ENCODE measurements at regions not wholly inside any gene's neighbourhood (a gene's known extent, or its start where the extent isn't known, plus 50 kb on each side); places are given as distances from the start of the nearest gene placed in this dataset.

- WGBS, 3 donors, result 73 to 83% (median 80%) methylated on average over 11 of the region's 11 CpGs
- no peak overlapping the region for H3K27ac ChIP-seq (ENCODE audit: low read depth, low read length)
These were observed 86.7 kb upstream of the LINGO1 start for GRCh38 chr15:77719450-77719849.

GRCh38 chr15:77717333-77717990 is 84.8 kb upstream of the LINGO1 start:
- no peak overlapping the region for H3K27ac ChIP-seq (ENCODE audit: low read depth, low read length)
- 52 to 56% (median 53%) methylated on average over 13 to 14 of the region's 14 CpGs for WGBS, 3 donors

- 27 to 28% (median 28%) methylated on average over 14 of the region's 14 CpGs for WGBS, 3 donors
- H3K27ac ChIP-seq (ENCODE audit: low read depth, low read length), result no peak overlapping the region
These were observed 84.1 kb upstream of the LINGO1 start for GRCh38 chr15:77716632-77717332.

GRCh38 chr15:77715860-77716259 is 83.1 kb upstream of the LINGO1 start:
- H3K27ac ChIP-seq (ENCODE audit: low read depth, low read length), result no peak overlapping the region
- WGBS, 3 donors, result 77 to 85% (median 79%) methylated on average over 5 of the region's 5 CpGs

GRCh38 chr15:77715051-77715450 is 82.3 kb upstream of the LINGO1 start:
- WGBS, 3 donors, result 53 to 64% (median 55%) methylated on average over 6 of the region's 6 CpGs
- no peak overlapping the region for H3K27ac ChIP-seq (ENCODE audit: low read depth, low read length)

- WGBS, 3 donors, result 62 to 71% (median 62%) methylated on average over 13 of the region's 13 CpGs
- no peak overlapping the region for H3K27ac ChIP-seq (ENCODE audit: low read depth, low read length)
These were observed 81.8 kb upstream of the LINGO1 start for GRCh38 chr15:77714555-77714954.

GRCh38 chr15:77714023-77714422 is 81.3 kb upstream of the LINGO1 start:
- no peak overlapping the region for H3K27ac ChIP-seq (ENCODE audit: low read depth, low read length)
- 67 to 76% (median 68%) methylated on average over 4 of the region's 4 CpGs for WGBS, 3 donors

- H3K27ac ChIP-seq (ENCODE audit: low read depth, low read length), result no peak overlapping the region
- 87 to 89% (median 89%) methylated on average over 10 of the region's 10 CpGs for WGBS, 3 donors
These were observed 80.6 kb upstream of the LINGO1 start for GRCh38 chr15:77713281-77713680.

GRCh38 chr15:77712438-77712837 is 79.7 kb upstream of the LINGO1 start:
- H3K27ac ChIP-seq (ENCODE audit: low read depth, low read length), result no peak overlapping the region
- 44 to 60% (median 58%) methylated on average over 4 of the region's 4 CpGs for WGBS, 3 donors

- WGBS, 3 donors, result 70 to 82% (median 81%) methylated on average over 13 of the region's 13 CpGs
- no peak overlapping the region for H3K27ac ChIP-seq (ENCODE audit: low read depth, low read length)
These were observed 77.9 kb upstream of the LINGO1 start for GRCh38 chr15:77710637-77711036.

- H3K27ac ChIP-seq (ENCODE audit: low read depth, low read length), result no peak overlapping the region
- WGBS, 3 donors, result 54 to 75% (median 69%) methylated on average over 10 of the region's 10 CpGs
These were observed 77.5 kb upstream of the LINGO1 start for GRCh38 chr15:77710206-77710605.

GRCh38 chr15:77709135-77709886 is 76.6 kb upstream of the LINGO1 start:
- H3K27ac ChIP-seq (ENCODE audit: low read depth, low read length), result no peak overlapping the region
- 78 to 85% (median 83%) methylated on average over 10 of the region's 10 CpGs for WGBS, 3 donors

- WGBS, 3 donors, result 58 to 76% (median 74%) methylated on average over 5 of the region's 5 CpGs
- H3K27ac ChIP-seq (ENCODE audit: low read depth, low read length), result no peak overlapping the region
These were observed 74.0 kb upstream of the LINGO1 start for GRCh38 chr15:77706482-77707244.

GRCh38 chr15:77702211-77702957 is 69.7 kb upstream of the LINGO1 start:
- no peak overlapping the region for H3K27ac ChIP-seq (ENCODE audit: low read depth, low read length)
- WGBS, 3 donors, result 27 to 36% (median 33%) methylated on average over 5 of the region's 5 CpGs

GRCh38 chr15:77698481-77698880 is 65.8 kb upstream of the LINGO1 start:
- H3K27ac ChIP-seq (ENCODE audit: low read depth, low read length), result no peak overlapping the region
- WGBS, 3 donors, result 43 to 60% (median 59%) methylated on average over 9 to 10 of the region's 10 CpGs

- 34 to 47% (median 44%) methylated on average over 7 of the region's 7 CpGs for WGBS, 3 donors
These were observed 65.2 kb upstream of the LINGO1 start for GRCh38 chr15:77697893-77698292.

GRCh38 chr15:77696871-77697270 is 64.2 kb upstream of the LINGO1 start:
- WGBS, 3 donors, result 75 to 81% (median 76%) methylated on average over 8 of the region's 8 CpGs
- no peak overlapping the region for H3K27ac ChIP-seq (ENCODE audit: low read depth, low read length)

More at GRCh38 chr15:77697893-77698292, 65.2 kb upstream of the LINGO1 start:
- no peak overlapping the region for H3K27ac ChIP-seq (ENCODE audit: low read depth, low read length)

- no peak overlapping the region for H3K27ac ChIP-seq (ENCODE audit: low read depth, low read length)
- 19 to 40% (median 32%) methylated on average over 20 to 23 of the region's 23 CpGs for WGBS, 3 donors
These were observed 63.4 kb upstream of the LINGO1 start for GRCh38 chr15:77695961-77696582.

All from adipose tissue (tissue), 3 donors.